ENCODE measurements at regions not wholly inside any gene's neighbourhood (a gene's known extent, or its start where the extent isn't known, plus 50 kb on each side); places are given as distances from the start of the nearest gene placed in this dataset.
"Not testable (repeated sequence)": the region's sequence is repeated elsewhere in the genome, so short reads cannot be mapped to it uniquely, and the experiment has no call there.

DNA sequence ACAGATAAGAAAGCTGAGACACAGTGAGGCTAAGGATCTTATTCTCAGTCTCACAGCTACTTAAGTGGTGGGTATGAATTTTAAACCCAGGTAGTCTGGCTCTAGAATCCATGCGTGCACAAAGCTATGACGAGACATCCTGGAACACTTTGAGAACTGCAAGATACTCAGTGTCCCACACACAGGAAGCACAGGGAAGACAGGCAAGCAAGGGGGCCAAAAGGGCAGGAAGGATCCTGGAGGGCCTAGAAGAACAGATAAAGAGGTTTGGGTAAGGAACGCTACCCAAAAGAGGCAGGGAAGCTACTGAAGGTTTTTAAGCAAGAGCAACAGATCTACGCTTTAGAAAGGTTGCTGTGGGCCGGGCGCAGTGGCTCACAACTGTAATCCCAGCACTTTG is 99.1 kb upstream of the HES1 start:
- H3K79me2 ChIP-seq (ENCODE audit: insufficient read depth, low read length): no peaks in the 10 kb centered on the region
- H3K27ac Mint-ChIP-seq: no peak overlapping the region
- no peak overlapping the region for H3T11ph ChIP-seq (ENCODE audit: low read length)
- H3K4me2 ChIP-seq (ENCODE audit: insufficient read depth, insufficient read length, low read length): no peak overlapping the region
- H2AK5ac ChIP-seq (ENCODE audit: insufficient read length, low read length): no peak overlapping the region
- no peaks in the 10 kb centered on the region for H3K79me1 ChIP-seq (ENCODE audit: insufficient read depth, low read depth, low read length, poor library complexity, severe bottlenecking)
- no peak overlapping the region for H3K18ac ChIP-seq (ENCODE audit: insufficient read length, low read depth, low read length)
- no peaks in the 10 kb centered on the region for H3K23me2 ChIP-seq (ENCODE audit: insufficient read length, low read depth, low read length, poor library complexity, severe bottlenecking)
- no peak for DNase-seq
- no peak overlapping the region for H2BK15ac ChIP-seq (ENCODE audit: low read depth, low read length)
- H3K9ac ChIP-seq (ENCODE audit: extremely low read depth, insufficient read length, low read length): no peak overlapping the region
- no peak overlapping the region for H3K4me3 Mint-ChIP-seq
- TF ChIP-seq, protein P1, sequence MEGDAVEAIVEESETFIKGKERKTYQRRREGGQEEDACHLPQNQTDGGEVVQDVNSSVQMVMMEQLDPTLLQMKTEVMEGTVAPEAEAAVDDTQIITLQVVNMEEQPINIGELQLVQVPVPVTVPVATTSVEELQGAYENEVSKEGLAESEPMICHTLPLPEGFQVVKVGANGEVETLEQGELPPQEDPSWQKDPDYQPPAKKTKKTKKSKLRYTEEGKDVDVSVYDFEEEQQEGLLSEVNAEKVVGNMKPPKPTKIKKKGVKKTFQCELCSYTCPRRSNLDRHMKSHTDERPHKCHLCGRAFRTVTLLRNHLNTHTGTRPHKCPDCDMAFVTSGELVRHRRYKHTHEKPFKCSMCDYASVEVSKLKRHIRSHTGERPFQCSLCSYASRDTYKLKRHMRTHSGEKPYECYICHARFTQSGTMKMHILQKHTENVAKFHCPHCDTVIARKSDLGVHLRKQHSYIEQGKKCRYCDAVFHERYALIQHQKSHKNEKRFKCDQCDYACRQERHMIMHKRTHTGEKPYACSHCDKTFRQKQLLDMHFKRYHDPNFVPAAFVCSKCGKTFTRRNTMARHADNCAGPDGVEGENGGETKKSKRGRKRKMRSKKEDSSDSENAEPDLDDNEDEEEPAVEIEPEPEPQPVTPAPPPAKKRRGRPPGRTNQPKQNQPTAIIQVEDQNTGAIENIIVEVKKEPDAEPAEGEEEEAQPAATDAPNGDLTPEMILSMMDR (conservative IDR thresholded peaks at IDR 0.05): no peak
- no peak overlapping the region for H2BK5ac ChIP-seq (ENCODE audit: insufficient read length, low read length)
- H2BK12ac ChIP-seq (ENCODE audit: insufficient read length, low read depth, low read length): no peak overlapping the region
- H3K4me1 ChIP-seq (ENCODE audit: insufficient read depth, low read length): peaks cover 3% of the 10 kb centered on the region; the same call in 1 of the 2 replicates
- H2AFZ ChIP-seq (ENCODE audit: low read length): no peak overlapping the region
- H3K9me3 Mint-ChIP-seq: no peaks in the 10 kb centered on the region
- H3K56ac ChIP-seq (ENCODE audit: insufficient read length, low read depth, low read length): no peak overlapping the region
- H3K14ac ChIP-seq (ENCODE audit: insufficient read depth, low read length): no peak overlapping the region
- H3K36me3 Mint-ChIP-seq (ENCODE audit: insufficient read depth in 1 of 3, low read depth in 3 of 3): no peaks in the 10 kb centered on the region
- no peak overlapping the region for H3K27ac ChIP-seq (ENCODE audit: insufficient read length, low read depth, low read length)
- no peak overlapping the region for H4K5ac ChIP-seq (ENCODE audit: insufficient read length, low read depth, low read length)
- no peak overlapping the region for H4K8ac ChIP-seq (replicated peaks; ENCODE audit: insufficient read length, low read depth, low read length)
- no peaks in the 10 kb centered on the region for H4K20me1 ChIP-seq (ENCODE audit: control insufficient read depth, insufficient read depth, insufficient read length)
- no peak overlapping the region for H2BK120ac ChIP-seq (ENCODE audit: low read depth, low read length, poor library complexity, severe bottlenecking)
- no peak overlapping the region for H2BK20ac ChIP-seq (ENCODE audit: low read depth, low read length, poor library complexity, severe bottlenecking)
- H3K4ac ChIP-seq (ENCODE audit: low read depth, low read length): no peak overlapping the region
- H3K9me3 ChIP-seq (ENCODE audit: control insufficient read depth, low read depth, low read length): no peaks in the 10 kb centered on the region
- H3K23ac ChIP-seq (ENCODE audit: insufficient read length, low read depth, low read length): no peak overlapping the region
- peaks cover 30% of the 10 kb centered on the region for H3K27me3 Mint-ChIP-seq (ENCODE audit: low read depth)
- H4K91ac ChIP-seq (ENCODE audit: insufficient read length, low read depth, low read length): no peak overlapping the region
- H3K27me3 ChIP-seq (ENCODE audit: insufficient read depth, low read length): no peaks in the 10 kb centered on the region
- peaks cover 28 to 46% of the 10 kb centered on the region in 2 experiments for H3K4me1 Mint-ChIP-seq
- WGBS (ENCODE audit: extremely low coverage, insufficient read length, low lambda C conversion rate): no CpG with 5 or more reads among the region's 6 CpGs

DNA sequence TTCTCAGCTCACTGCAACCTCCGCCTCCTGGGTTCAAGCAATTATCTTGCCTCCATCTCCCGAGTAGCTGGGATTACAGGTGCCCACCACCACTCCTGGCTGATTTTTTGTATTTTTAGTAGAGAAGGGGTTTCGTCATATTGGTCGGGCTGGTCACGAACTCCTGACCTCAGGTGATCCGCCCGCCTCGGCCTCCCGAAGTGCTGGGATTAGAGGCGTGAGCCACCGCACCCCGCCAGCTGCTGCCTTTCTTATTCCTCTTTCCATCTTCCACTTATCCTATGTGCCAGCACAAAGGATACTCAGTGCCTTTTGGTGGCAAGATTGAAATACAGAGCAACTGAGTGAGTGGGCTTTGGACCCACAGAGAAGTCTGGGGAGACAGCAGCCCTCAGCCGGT is 97.6 kb upstream of the HES1 start:
- not testable (repeated sequence) for H3K4me1 ChIP-seq (ENCODE audit: insufficient read depth, low read length); H3K79me2 ChIP-seq (ENCODE audit: insufficient read depth, low read length); H3K14ac ChIP-seq (ENCODE audit: insufficient read depth, low read length); H4K5ac ChIP-seq (ENCODE audit: insufficient read length, low read depth, low read length); H2AFZ ChIP-seq (ENCODE audit: low read length); H4K91ac ChIP-seq (ENCODE audit: insufficient read length, low read depth, low read length); H2BK20ac ChIP-seq (ENCODE audit: low read depth, low read length, poor library complexity, severe bottlenecking); H3K27me3 ChIP-seq (ENCODE audit: insufficient read depth, low read length); H3K36me3 Mint-ChIP-seq (ENCODE audit: insufficient read depth in 1 of 3, low read depth in 3 of 3); H4K8ac ChIP-seq (replicated peaks; ENCODE audit: insufficient read length, low read depth, low read length); H3K79me1 ChIP-seq (ENCODE audit: insufficient read depth, low read depth, low read length, poor library complexity, severe bottlenecking); H3K23ac ChIP-seq (ENCODE audit: insufficient read length, low read depth, low read length); H3K9me3 ChIP-seq (ENCODE audit: control insufficient read depth, low read depth, low read length); H2BK120ac ChIP-seq (ENCODE audit: low read depth, low read length, poor library complexity, severe bottlenecking); DNase-seq; H3K4me3 Mint-ChIP-seq; H3K9me3 Mint-ChIP-seq; H2BK12ac ChIP-seq (ENCODE audit: insufficient read length, low read depth, low read length); H2BK5ac ChIP-seq (ENCODE audit: insufficient read length, low read length); H4K20me1 ChIP-seq (ENCODE audit: control insufficient read depth, insufficient read depth, insufficient read length); H3K23me2 ChIP-seq (ENCODE audit: insufficient read length, low read depth, low read length, poor library complexity, severe bottlenecking); H3K56ac ChIP-seq (ENCODE audit: insufficient read length, low read depth, low read length); H2AK5ac ChIP-seq (ENCODE audit: insufficient read length, low read length); H3T11ph ChIP-seq (ENCODE audit: low read length); H3K4me2 ChIP-seq (ENCODE audit: insufficient read depth, insufficient read length, low read length); H3K27ac ChIP-seq (ENCODE audit: insufficient read length, low read depth, low read length); H3K9ac ChIP-seq (ENCODE audit: extremely low read depth, insufficient read length, low read length); H3K18ac ChIP-seq (ENCODE audit: insufficient read length, low read depth, low read length); H3K27ac Mint-ChIP-seq; H3K4ac ChIP-seq (ENCODE audit: low read depth, low read length); H2BK15ac ChIP-seq (ENCODE audit: low read depth, low read length)
- Mint-ChIP-seq H3K27me3 (ENCODE audit: low read depth) (peaks cover 23% of the 10 kb centered on the region), H3K4me1 (peaks cover 13 to 31% of the 10 kb centered on the region in 2 experiments)
- WGBS (ENCODE audit: extremely low coverage, insufficient read length, low lambda C conversion rate): no CpG with 5 or more reads among the region's 13 CpGs

Data from H9 (cell line).